ENCODE measurements at regions not wholly inside any gene's neighbourhood (a gene's known extent, or its start where the extent isn't known, plus 50 kb on each side); places are given as distances from the start of the nearest gene placed in this dataset.

GRCh38 chr10:55897490-55897921, 463.6 kb downstream of the ZWINT start:
- Histone ChIP-seq H3K27me3 (replicated peaks; ENCODE audit: insufficient read depth) (no peaks in the 10 kb centered on the region), H3K36me3 (no peaks in the 10 kb centered on the region), H3K27ac (no peak overlapping the region), H3K4me3 (no peak overlapping the region), H3K9me3 (no peaks in the 10 kb centered on the region), H3K4me1 (ENCODE audit: control insufficient read depth in 1 of 2, low read depth in 2 of 2) (no peaks in the 10 kb centered on the region)
- TF ChIP-seq CTCF (IDR thresholded peaks at IDR 0.05) = no peak
- no peak for DNase-seq (ENCODE audit: low spot score)
- ATAC-seq (ENCODE audit: insufficient number of reproducible peaks, low FRiP score, low read depth) = no peak

- no peak for TF ChIP-seq CTCF (IDR thresholded peaks at IDR 0.05)
- DNase-seq (ENCODE audit: low spot score) = no peak
These were observed 468.8 kb downstream of the ZWINT start for GRCh38 chr10:55892276-55892675.

GRCh38 chr10:55881588-55881987, 479.5 kb downstream of the ZWINT start:
- no peak overlapping the region for H3K4me3 ChIP-seq
- no peaks in the 10 kb centered on the region for H3K9me3 ChIP-seq
- no peaks in the 10 kb centered on the region for H3K4me1 ChIP-seq (ENCODE audit: control insufficient read depth in 1 of 2, low read depth in 2 of 2)
- ATAC-seq (ENCODE audit: insufficient number of reproducible peaks, low FRiP score, low read depth) = no peak
- DNase-seq (ENCODE audit: low spot score) = no peak
- no peak overlapping the region for H3K27ac ChIP-seq
- no peaks in the 10 kb centered on the region for H3K27me3 ChIP-seq (replicated peaks; ENCODE audit: insufficient read depth)
- H3K36me3 ChIP-seq = no peaks in the 10 kb centered on the region
- TF ChIP-seq CTCF (IDR thresholded peaks at IDR 0.05) = no peak

More at GRCh38 chr10:55892276-55892675, 468.8 kb downstream of the ZWINT start:
- Histone ChIP-seq H3K27ac (no peak overlapping the region), H3K36me3 (no peaks in the 10 kb centered on the region), H3K9me3 (no peaks in the 10 kb centered on the region), H3K4me3 (no peak overlapping the region), H3K4me1 (ENCODE audit: control insufficient read depth in 1 of 2, low read depth in 2 of 2) (no peaks in the 10 kb centered on the region), H3K27me3 (replicated peaks; ENCODE audit: insufficient read depth) (no peaks in the 10 kb centered on the region)
- ATAC-seq (ENCODE audit: insufficient number of reproducible peaks, low FRiP score, low read depth) = no peak

- H3K36me3 ChIP-seq = no peaks in the 10 kb centered on the region
- no peak overlapping the region for H3K27ac ChIP-seq
- no peak for ATAC-seq (ENCODE audit: insufficient number of reproducible peaks, low FRiP score, low read depth)
- no peaks in the 10 kb centered on the region for H3K4me1 ChIP-seq (ENCODE audit: control insufficient read depth in 1 of 2, low read depth in 2 of 2)
- no peak overlapping the region for H3K4me3 ChIP-seq
- no peak for DNase-seq (ENCODE audit: low spot score)
- no peaks in the 10 kb centered on the region for H3K27me3 ChIP-seq (replicated peaks; ENCODE audit: insufficient read depth)
- H3K9me3 ChIP-seq = no peaks in the 10 kb centered on the region
- TF ChIP-seq CTCF (IDR thresholded peaks at IDR 0.05) = no peak
These were observed 487.6 kb downstream of the ZWINT start for GRCh38 chr10:55873485-55873884.

- Histone ChIP-seq H3K27me3 (replicated peaks; ENCODE audit: insufficient read depth) (no peaks in the 10 kb centered on the region), H3K36me3 (no peaks in the 10 kb centered on the region), H3K27ac (no peak overlapping the region), H3K4me1 (ENCODE audit: control insufficient read depth in 1 of 2, low read depth in 2 of 2) (no peaks in the 10 kb centered on the region), H3K4me3 (no peak overlapping the region), H3K9me3 (no peaks in the 10 kb centered on the region)
- no peak for ATAC-seq (ENCODE audit: insufficient number of reproducible peaks, low FRiP score, low read depth)
- no peak for TF ChIP-seq CTCF (IDR thresholded peaks at IDR 0.05)
- DNase-seq (ENCODE audit: low spot score) = no peak
These were observed 490.9 kb downstream of the ZWINT start for GRCh38 chr10:55870186-55870585.
